ENCODE measurements at regions not wholly inside any gene's neighbourhood (a gene's known extent, or its start where the extent isn't known, plus 50 kb on each side); places are given as distances from the start of the nearest gene placed in this dataset.
"Not testable (repeated sequence)": the region's sequence is repeated elsewhere in the genome, so short reads cannot be mapped to it uniquely, and the experiment has no call there.

DNA sequence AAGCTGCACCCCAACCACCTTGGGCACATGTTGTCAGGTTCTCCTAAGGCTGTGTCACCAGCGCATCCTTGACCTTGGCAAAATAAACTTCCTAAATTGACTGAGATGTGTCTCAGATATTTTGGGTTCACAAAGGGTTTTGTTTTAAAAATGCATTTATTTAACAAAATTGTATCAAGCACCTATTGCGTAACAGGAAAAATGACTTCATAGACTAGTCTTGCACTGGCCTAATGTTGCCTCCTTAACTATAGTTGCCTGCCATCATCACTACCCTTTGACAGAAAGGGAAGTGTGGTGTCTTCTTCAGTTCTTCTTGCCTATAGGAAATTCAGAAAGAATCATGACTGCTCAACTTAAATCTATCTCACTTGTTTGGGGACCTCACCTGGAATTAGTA lies 374.2 kb downstream of the SH2D1A start:
- no peak for DNase-seq

DNA sequence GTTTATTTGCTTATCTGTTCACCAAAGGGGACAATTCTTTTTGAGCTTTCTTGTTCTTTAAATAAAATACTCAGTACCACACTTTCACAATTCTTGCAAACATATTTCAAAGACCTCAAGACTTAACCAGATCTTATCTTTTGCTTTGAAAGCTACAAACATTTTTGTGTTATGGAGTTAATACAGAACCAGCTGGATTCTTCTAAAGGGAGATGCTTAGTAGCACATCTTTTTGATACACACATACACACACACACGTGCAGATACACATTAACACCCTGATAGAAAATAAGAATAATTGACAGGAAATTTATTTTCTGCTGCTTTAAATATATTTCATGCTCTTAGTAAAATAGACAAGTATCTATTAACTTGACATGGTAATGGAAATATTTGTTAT lies 379.1 kb downstream of the SH2D1A start:
- DNase-seq, result no peak

DNA sequence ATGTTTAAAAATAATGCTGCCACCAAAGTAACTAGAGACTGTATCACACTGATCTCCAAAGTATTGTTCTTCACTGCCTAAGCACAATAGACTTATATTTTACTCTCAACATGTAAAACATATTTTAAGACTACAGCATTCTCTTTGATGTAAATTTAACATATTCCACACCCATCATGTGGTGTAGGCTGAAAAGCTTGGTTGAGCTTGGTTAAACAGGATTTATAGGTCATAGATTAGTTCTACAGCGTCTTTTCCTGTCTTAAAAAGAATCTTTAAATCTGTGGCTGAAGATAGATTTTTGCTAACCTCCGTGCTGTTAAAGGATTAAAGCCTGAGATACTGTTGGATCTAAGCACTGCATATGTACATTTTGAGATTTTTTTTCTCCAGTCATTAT lies 379.9 kb downstream of the SH2D1A start:
- DNase-seq, result no peak

DNA sequence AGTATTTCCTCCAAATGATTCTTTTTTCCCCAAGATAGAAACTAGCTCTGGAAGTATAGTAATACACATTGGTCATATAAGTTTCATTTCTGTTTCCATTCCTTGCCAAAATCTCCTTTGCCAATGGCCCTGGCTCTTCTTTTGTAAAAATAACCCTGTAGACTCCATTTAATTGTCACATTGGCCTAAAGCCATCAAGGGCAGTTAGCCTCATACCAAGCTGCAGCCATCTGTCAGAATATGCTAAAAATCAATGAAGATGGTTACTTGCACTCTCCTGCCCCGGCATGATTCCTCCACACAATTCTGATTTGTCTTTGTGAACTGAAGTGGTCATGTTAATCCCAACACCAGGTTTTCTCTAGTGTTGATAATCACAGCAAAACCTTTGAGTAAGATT lies 380.5 kb downstream of the SH2D1A start:
- peak; percentile 92 for DNase-seq

DNA sequence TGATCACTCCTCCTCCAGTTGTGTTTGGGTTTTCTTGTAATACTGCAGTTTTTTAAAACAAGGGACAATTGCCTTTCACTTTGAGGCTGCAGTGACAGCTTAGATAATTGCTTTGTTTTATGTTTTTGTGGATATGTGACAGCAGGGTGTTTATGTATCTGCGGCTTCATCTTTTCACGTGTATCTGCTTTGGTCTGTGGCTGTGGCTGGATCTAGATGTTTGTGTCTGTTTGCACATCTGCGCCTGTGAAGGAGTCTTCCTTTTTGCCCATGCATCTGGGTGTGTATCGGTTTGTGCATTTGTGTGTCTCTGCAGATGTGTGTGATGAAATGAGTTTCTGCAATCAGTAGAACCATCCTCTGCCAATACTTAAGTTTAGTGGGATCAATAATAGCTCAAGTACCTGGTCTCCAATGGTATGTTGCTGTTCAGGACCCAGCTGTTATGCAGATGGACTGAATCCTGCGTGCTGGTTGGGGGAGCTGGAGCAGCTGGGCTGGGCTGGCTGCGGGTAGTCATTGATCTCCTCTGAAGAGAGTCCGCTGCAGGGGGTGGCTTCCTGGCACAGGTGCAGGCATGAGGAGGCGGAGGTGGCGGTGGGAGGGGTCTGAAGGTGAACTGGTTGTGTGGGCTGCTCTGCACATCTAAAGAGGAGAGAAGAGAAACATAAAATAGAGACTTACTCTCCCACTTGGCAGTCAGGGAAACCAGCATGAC lies 390.3 kb downstream of the SH2D1A start:
- DNase-seq, result no peak

DNA sequence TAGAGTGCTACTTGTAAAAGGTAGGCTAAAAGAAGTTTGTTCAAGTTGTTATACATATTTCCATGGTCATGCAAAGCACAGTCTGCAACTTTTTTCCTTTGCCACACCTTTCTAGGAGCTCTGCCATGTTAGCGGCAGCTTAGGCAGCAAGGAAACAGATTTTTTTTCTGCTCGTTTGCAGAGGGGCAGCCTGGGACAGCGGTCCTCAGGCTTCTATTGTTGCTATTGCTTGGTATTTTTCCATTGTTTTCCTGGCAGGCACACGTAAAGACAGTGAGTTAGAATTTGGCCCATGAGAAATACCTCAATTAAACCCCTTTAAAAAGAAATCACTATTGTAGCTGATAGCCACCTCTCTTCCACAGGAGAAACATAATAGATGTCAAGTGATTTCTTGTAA lies 391.4 kb downstream of the SH2D1A start:
- DNase-seq, result no peak

DNA sequence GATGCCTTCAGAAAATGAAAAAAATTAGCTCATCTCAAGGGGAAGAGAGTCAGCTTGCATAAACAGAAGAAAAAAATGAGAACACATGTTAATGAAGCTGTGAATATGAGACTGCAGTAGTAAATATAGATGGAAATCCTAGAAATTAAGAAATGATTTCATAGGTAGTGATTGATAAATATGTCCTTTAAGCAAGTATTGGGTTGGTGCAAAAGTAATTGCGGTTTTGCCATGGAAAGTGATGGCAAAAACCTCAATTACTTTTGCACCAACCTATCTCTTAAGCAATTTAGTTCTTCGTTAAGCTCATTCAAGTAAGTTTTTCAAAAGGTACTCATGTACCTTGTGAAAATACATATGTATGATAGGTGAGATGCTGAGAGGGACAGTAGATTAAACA lies 400.9 kb downstream of the SH2D1A start:
- DNase-seq, result no peak

DNA sequence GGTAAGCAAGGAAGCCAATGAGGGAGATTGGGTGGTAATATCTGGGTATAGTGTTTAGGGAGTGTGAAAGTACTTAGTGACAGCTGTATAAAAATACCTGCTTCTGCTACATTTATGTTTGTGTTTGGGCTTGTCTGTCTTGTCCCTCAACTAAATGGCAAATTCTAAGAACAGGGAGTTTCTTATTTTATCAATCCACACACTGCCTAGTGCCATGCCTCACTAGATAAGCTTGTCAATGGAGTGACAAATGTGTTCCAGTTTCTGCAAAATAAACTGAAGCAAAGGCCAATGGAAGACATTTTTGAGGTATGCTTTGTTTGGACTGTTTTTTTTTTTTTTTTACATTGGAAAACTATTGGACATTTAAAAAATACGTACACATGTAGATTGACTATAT lies 418.0 kb downstream of the SH2D1A start:
- no peak for DNase-seq

DNA sequence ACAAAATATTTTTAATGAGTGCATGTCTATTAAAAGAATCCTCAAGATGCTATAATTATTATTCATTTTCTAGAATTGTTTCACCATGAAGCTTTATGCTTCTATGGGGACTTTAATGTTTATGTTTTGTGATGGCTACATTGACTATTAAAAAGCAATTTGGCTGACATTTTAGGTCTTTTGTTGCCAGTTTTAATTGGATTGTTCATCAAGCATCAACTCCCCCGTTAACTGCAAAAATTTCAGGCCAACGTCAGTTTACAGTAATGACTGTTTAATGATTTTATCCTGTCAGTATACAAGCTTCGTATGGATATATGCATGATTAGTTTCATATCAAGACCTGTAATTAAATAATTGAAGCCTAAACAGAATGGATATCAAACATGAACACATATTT lies 422.8 kb downstream of the SH2D1A start:
- no peak for DNase-seq

DNA sequence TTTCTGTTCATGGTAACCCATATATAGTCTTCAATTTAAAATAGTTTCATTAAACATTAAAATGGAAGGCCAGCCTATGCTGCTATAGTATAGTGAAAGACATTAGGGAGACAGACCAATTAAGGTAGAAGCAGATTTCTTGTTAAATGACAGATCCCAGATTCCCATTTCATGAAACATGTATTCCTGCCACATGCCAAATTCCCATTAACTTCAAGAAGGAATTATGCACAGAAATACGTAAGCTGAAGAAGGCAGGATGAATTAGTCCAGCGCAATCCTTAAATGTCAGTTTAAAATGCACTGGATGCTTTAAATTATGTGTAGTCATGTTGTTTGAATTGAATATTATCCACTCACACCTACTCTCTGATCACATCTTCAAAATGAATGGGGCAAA lies 424.9 kb downstream of the SH2D1A start:
- DNase-seq, result no peak

DNA sequence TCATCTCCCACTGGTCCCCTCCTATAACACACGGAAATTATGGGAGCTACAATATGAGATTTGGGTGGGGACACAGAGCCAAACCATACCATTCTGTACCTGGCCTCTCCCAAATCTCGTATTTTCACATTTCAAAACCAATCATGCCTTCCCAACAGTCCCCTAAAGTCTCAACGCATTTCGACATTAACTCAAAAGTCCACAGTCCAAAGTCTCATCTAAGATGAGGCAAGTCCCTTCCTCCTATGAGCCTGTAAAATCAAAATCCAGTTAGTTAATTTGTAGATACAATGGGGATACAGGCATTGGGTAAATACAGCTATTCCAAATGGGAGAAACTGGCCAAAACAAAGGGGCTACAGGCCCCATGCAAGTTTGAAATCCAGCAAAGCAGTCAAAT lies 441.9 kb downstream of the SH2D1A start:
- not testable (repeated sequence) for DNase-seq

DNA sequence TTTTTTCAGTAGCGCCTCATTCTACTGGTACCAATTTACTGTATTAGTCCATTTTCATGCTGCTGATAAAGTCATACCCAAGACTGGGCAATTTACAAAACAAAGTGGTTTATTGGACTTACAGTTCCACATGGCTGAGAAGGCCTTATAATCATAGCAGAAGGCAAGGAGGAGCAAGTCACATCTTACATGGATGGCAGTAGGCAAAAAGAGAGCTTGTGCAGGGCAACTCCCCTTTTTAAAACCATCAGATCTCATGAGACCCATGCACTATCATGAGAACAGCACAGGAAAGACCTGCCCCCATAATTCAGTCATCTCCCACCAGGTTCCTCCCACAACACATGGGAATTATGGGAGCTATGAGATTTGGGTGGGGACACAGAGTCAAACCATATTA lies 443.5 kb downstream of the SH2D1A start:
- DNase-seq, result not testable (repeated sequence)

DNA sequence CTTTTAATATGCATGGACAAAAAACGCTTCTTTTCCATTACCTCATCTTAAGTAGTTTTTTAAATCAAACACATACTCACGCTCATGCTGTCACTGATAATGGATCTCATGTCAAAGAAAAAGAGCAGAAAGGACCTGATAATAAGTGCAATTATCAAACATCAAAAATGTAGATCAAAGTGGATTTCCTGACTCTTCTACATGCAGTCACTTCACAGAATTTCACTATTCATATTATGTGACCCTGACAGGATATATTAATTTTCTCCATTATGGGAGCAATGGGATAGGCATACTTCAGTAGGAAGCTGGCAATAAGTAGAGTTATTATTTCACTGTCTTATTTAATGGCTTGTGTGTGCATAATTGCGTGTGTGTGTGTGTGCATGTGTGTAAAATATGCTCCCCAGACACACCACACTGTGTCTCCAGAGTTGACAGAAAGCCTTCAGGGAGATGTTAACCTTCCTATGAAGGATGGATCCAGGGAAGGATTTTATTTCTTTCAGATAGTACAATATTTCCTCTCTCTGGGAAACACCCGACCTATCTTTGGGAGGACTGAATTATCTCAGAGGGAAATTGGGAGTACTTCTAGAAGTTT lies 445.2 kb downstream of the SH2D1A start:
- DNase-seq, result no peak

DNA sequence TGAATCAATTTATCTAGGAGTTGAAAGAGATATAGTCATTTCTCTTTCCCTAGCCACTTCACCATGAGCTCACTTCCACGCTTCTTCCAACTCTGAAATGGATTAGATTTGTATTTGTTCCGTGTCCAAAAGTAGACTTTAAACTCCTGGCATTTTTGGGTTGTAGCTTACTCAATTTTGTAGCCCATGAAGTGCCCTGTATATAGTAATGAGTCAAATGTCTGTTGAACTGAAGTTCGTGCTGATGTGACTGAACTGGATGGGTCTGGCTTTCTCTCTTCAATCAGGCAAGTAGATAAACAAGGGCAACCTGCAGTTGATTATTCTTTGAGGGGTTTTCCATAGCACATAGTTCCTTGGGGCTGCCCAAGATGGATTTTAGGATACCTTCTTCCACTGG lies 450.6 kb downstream of the SH2D1A start:
- no peak for DNase-seq

DNA sequence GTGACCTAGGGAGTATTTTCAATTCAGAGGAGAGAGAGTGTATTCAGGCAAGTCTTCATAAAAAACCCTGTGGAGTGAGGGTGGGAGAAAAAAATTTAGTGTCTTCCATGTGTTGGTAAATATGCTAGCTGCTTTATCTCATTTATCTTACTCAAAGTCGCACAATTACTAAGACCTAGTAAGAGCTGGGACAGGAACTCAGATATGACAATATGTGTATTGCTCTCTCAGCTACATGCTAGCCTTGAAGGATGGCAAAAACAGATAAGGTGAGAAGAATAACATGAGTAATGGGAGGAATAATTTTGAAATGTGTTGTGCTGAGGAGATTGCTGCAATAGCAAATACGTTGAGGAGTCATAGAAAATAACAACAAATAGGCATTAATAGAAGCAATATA lies 458.6 kb downstream of the SH2D1A start:
- DNase-seq, result no peak

DNA sequence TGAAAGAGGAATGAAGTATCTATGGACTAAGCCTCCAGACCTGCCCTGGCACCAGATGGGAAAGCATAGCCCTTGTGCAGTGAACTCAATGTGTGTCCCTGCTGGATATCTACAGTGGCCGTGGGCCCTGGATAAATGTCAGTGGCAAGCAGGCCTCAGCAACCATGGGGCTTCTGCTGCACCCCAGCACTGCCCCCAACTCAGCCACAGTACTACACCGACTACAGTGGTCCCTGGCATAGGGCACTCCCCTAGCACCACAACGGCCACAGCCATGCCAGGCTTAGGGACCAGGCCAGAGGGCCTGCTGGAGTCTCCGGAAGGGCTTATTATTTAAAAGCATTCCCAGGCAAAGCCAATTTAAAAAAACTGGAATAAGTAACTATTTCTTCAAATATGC lies 459.1 kb downstream of the SH2D1A start:
- no peak for DNase-seq

DNA sequence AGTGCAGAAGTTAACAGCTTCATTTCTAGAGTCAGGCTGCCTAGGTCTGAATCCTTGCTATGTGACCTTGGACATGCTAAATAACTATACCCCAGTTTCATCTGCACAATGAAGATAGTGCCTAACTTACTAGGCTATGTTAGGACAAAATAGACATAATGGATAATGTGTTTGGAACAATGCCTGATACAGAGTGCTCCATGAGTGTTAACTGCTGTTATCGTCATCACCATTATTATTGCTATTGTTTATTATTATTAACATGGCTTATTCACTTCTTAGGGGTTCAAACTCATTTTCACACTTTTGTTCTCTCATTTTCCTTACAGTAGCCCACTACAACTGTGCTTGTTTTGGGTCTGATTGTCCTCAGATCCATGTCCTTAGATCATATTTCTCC lies 467.7 kb downstream of the SH2D1A start:
- DNase-seq, result no peak

DNA sequence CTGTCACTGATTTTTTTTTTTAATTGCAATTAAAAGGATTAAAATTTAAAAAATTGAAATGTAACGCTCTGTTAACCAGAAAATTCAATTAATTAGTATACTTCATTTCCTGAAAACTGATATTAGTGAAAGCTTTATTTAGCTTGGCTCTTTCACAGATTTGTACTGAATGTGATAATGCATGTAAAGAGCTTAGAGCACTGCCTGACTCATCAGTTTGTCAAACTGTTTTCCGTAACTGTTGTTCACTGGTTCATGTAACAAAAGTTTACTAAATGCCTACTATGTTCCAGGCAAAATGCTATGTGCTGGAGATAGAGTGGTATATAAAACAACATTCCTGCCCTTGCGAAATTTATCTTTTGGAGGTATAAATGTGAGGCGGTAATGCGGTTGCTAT lies 471.7 kb downstream of the SH2D1A start:
- no peak for DNase-seq

DNA sequence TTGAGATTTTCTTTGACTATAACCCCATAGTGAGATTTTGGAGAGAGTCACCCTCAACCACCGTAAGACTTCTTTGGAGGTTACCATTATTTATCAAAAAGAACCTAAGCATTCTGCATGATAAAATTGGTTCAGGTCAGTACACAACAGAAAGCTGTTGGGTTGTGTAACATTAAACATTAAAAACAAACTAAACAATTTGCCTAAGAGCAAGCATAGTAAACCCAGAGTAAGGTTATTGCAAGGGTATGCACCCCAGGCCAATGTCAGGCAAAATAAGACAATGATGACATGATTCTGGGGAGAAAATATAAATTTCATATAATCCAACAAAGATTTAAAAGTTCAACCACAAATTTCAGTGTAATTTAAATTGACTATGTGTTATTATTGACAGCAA lies 472.4 kb downstream of the SH2D1A start:
- no peak for DNase-seq

DNA sequence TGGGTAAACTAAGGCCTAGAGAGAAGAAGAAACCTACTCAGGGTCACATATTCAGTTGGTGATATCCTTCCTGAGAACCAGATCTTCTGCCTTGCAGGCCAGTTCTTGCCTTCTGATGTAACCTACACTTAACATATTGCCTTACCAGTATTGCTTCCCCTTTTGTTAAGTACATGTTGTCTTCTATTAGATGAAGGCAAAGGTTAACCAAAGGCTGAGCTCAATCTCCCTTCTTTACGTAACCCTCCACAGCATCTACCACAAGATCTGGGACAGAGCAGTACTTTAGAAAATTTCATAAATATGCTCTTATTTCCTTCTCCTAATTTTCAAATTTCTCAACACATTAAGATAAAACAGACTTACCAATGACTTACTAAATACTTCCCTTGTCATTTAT lies 474.4 kb downstream of the SH2D1A start:
- DNase-seq, result no peak

DNA sequence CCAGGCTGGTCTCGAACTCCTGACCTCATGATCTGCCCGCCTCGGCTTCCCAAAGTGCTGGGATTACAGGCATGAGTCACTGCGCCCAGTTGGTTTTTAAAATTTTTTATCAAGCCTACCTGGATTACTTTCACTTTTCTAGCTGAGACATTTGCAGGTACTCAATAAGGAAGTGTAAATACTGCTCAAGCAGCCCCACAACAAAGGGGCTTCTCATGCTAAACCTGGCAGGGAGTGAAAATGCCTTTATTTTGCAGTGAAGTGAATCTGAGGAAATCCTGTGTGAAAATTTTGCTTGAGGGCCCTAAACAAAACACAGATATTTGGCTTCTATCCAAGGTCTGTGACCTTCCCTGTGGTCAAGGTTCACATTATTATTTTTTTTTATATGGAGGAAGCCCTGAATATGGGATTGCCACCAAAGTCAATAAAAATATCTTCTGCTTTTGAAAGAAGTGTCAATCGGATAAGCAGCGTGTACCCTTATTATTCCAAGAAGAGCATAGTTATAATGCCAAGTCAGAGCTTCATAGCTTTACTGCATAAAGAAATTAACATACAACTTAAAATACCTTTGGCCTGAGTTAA lies 481.0 kb downstream of the SH2D1A start:
- no peak for DNase-seq

DNA sequence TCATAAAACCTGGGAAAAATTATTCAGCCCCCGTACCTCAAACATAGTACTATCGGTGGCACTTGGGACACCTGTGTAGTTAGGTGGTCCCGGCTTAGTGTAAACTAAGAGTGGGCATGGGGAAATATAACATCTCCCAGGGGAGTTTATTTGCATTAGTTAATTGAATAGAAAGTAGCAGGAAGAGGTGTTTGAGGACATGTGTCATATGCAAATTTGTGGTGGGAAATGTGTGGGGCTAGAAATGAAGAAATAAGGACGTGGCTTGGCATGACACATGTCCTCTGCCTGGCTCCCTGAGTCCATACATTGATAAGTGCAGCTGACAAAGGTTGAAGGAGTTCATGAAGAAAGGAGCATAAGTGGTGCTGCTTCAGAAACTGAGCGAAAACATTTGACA lies 483.6 kb downstream of the SH2D1A start:
- DNase-seq, result no peak

DNA sequence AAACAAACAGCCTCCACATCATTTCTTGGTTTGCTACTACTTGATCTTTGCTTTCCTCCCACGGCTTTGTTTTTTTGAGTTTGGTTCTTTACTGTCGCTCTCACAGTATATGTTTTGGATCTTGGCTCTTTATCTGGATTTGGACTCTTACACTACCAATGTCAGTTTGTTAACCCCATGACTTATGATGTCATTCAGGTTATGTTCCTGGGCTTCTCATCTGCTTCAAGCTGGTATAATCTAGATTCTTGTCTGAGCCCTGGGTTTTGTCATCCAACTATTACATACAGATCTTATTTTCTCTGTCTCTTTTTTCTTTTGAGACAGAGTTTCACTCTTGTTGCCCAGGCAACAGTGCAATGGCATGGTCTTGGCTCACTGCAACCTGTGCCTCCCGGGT lies 482.9 kb upstream of the TEX13C start:
- no peak for DNase-seq

DNA sequence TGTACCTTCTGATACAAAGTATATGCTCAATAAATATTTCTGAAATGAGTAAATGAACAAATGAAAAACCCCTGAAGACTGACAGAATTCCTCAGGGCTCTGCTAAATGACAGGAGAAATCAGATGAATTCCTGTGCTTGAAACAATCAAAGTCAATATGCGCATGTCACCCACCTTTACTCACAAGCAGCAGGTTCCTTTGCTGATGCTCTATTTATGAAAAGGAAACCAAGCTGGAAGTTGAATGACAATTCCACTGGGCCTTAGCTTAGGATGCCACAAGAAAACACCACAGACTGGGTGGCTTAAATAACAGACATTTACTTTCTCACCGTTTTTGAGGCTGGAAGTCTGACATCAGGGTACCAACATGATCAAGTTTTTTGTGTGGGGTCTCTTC lies 477.5 kb upstream of the TEX13C start:
- DNase-seq, result no peak

DNA sequence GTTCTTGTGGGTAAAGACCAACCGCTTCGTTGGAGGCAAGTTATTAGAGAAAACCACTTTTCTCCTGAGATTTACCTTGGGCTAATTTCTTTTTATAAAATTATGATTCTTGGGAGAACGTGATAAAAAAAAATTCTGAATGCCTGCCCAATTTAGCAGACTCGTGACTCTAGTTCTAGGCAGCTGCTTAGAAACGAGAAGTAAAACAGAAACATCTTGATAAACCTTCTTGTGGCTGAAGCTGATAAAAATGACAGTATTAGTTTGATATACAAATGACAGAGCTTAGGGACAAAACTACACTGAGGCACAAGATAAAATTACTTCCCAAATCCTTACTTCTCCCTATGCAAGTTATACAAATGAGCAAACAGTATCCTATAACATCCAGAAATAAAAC lies 458.9 kb upstream of the TEX13C start:
- DNase-seq, result peak; percentile 22

All from NCI-H446 treated with DMSO at 0.1 percent for 48 hours (cell line).